ENCODE measurements at regions not wholly inside any gene's neighbourhood (a gene's known extent, or its start where the extent isn't known, plus 50 kb on each side); places are given as distances from the start of the nearest gene placed in this dataset.

DNA sequence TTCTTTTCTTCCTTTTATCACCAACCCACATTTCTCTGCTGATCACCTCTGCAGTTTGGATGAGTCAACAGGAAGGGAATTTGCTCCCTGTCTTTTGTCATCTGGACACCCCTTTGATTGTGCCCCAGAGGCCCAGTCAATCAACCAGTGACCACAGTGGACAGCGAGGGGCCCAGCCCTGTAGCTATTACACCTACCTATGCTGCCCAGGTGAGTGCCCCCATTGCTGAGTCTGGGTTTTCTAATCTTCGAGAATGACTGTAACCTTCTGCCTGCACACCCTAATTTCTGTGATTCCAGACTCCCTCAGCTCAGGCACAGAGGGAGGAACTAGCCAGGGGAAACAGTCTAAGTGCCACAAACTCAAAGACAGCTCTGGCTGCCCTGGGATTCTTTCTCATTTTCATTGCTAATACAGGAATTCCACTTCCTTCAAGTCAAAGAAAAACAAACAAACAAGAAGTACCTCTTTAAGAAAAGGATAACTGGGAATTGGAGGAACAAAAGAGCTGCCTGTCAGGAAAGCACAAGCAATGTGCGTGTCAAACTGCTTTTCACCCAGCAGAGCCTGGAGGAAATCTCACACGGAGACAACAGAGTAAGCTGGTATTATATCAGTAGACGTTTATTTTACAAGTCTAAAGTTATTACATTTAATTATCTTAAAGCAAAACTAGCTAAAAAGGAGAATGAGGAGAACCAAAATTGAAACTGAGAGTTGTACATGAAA lies 311.1 kb downstream of the AJAP1 start:
- no peak for DNase-seq (ENCODE audit: low read depth, low spot score)

- no peak for DNase-seq (ENCODE audit: low read depth, low spot score)
Observed at GRCh38 chr1:4964634-4965345, 310.4 kb downstream of the AJAP1 start.

DNA sequence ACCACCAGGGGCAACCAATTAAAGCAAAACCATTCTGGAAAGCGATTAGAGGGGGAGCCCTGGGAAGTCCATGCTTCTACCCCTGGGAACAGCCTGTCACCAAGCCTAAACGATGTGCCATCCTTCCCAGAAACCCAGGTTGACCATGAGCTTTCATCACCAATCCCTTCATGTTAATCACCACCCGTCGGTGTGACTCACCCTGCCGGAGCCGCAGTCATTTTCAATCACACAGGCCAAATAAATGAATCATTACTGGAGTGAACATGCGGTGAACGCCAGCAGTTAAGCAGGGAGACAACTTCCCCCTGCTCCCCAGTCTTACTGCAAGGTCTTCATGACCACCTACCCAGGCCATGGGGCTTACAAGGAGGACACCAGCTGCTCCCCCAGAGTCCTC lies 308.8 kb downstream of the AJAP1 start:
- DNase-seq (ENCODE audit: low read depth, low spot score) = no peak

DNA sequence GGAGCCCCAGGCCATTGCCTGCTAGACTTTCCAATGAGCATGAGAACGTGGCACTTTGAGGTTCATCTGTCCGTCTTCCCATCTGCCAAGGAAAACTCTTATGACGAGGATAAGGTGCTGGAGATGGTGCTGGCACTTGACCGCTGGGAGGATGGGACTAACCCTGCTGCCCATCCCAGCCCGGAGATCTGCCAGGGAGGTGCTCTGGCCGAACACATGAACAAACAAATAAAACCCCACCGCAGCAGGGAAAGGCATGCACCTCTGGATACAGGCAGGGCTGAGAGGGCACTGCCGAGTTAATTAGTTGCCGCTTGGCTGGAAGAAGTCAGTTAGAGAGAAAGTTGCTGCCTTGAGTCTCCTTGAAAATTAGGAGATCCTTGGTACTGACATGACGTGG lies 308.4 kb downstream of the AJAP1 start:
- DNase-seq (ENCODE audit: low read depth, low spot score) = no peak

- DNase-seq (ENCODE audit: low read depth, low spot score) = no peak
Observed at GRCh38 chr1:4961935-4962645, 307.7 kb downstream of the AJAP1 start.

- DNase-seq (ENCODE audit: low read depth, low spot score) = no peak
Observed at GRCh38 chr1:4960782-4961475, 306.5 kb downstream of the AJAP1 start.

GRCh38 chr1:4960336-4960735 lies 305.9 kb downstream of the AJAP1 start:
- no peak for DNase-seq (ENCODE audit: low read depth, low spot score)

GRCh38 chr1:4959216-4959615 lies 304.8 kb downstream of the AJAP1 start:
- DNase-seq (ENCODE audit: low read depth, low spot score) = no peak

DNA sequence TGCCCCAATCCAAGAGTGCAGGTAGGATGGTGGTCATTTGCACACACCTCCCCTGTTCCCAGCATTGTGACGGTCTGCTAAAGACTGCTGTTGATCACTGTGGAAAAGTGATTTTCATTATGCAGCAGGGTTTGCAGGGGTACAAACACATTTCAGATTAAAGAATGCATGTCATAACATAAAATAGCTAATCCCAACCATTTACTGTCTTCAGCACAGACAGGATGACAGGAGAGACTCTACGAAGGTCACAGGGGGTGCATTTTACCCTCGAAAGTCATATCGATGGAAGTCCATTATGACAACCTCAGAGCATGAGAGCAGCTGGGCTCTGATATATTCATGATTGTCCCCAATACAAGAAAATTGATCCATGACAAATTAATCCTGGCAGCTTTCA lies 302.6 kb downstream of the AJAP1 start:
- DNase-seq (ENCODE audit: low read depth, low spot score) = no peak

DNA sequence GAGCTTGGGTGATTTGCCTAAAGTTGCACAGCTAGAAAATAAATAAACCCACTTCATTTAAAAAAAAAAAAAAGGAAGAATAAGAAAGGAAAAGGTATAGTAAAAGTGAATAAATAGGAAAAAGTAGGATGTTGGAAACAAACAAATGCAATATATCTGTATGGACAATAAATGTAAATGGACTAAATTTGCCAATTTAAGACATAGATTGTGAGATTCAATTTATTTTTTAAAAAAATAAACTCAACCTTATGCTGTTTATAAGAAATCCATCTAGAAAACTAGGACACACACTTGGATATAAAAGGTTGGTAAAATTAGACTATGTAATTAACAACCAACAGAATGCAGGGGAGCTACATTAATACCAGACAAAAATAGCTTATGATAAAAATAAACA lies 300.0 kb downstream of the AJAP1 start:
- DNase-seq (ENCODE audit: low read depth, low spot score) = no peak

DNA sequence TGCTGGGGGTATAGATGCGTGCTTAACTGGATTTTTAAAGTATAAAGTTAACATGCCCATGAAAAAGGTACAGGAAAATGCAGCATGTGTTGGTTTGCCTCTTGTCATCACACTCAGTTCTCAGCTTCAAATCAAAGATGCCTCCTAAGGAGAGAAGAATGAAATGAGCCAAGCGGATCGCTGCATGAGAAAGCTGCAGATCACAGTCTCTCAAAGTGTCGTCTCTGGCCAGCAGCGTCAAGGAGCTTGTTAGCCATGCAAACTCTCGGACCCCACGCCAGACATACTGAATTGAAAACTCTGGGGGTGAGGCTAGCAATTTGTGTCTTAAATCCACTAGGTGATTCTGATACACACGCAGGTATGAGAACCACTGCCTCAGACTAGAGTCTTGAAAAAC lies 297.2 kb downstream of the AJAP1 start:
- DNase-seq (ENCODE audit: low read depth, low spot score) = no peak

GRCh38 chr1:4946343-4946742 lies 291.9 kb downstream of the AJAP1 start:
- no peak for DNase-seq (ENCODE audit: low read depth, low spot score)

DNA sequence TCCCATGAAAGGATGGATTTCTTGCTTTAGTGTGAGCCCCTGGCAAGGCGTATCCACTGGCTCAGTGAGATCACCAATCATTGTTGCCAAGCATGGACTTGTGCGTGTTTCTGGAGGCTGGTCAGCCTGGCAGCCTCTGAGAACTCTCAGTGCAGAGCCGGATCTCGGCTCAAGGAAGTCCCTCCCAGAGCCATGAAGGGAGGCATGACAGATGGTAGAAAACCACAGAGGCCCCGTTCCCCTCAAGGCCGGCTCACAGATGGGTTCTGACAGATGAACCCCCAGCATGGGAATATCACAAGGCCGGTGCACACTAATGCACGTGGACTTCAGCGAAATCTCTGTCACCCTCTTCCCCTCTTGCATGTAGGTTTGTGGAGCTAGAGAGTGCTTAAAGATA lies 290.5 kb downstream of the AJAP1 start:
- DNase-seq (ENCODE audit: low read depth, low spot score) = no peak

DNA sequence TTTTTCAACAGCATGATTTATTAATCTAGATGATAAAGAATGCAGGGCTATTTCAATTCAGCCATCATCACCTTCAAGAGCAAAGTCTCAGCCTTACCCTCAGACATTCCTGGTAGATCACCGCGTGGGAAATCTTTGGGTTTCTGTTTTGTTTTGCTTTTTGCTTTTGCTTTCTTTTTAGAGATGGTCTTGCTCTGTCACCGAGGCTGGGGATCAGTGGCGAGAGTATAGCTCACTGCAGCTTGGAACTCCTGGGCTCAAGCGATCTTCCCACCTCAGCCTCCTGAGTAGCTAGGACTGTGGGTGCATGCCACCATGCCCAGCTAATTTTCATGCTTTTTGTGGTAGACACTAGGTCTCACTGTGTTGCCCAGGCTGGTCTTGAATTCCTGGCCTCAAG lies 289.7 kb downstream of the AJAP1 start:
- DNase-seq (ENCODE audit: low read depth, low spot score) = no peak

DNA sequence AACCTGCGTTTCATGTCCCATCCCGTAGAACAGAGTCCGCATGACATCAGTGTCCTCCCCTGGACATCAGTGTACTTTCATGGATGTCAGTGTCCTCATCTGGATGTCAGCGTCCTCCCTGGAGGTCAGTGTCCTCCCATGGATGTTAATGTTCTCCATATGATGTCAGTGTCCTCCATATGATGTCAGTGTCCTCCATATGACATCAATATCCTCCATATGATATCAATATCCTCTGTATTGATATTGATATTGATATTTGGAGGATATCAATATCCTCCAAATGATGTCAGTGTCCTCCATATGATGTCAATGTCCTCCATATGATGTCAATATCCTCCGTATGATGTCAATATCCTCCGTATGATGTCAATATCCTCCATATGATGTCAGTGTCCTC lies 284.9 kb downstream of the AJAP1 start:
- DNase-seq (ENCODE audit: low read depth, low spot score) = no peak

DNA sequence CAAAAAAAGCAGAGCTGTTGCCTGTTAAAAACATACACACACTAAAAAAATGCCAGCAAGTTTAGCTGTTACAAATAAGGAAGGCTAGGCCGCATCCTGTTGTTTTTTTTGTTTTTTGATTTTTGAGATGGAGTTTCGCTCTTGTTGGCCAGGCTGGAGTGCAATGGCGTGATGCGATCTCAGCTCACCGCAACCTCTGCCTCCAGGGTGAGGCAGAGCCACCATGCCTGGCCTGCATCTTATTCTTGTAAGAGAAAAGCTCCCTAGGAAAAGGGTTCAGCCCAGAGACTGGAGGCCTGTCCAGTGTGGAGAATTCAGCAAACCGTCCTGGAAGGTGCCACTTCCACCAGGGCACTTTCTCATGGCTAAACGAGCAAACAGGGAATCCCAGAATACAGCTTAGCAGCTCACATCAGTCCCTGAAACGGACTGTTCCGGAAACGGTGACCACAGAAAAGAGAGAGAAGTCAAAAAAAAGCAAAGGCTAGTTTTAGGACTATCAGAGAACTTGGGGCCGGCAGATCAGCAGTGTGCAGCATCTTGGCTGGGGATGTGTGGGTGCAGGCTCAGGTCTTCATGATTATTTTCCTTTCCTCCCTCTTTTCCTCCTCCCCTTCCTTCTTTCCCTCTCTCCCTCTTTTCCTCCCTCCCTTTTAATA lies 283.6 kb downstream of the AJAP1 start:
- DNase-seq (ENCODE audit: low read depth, low spot score) = no peak

DNA sequence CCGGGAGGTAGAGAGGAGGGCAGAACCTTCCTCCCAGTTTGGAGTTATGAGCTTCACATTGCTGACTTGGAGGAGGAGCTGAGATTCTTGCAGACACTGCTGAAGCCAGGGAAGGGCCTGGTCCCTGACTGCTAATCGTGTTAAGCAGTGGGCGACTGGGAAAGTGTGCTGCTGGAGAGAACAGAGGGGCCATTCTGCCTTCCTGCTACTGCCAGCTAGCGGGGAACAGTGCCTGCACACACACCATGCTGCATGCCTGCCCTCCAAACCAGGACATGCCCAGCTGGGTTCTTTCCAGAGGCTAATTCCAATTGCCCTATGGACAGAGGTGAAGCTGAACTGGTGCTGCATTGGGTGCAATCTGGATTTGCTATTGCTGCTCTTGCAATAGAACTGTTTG lies 281.4 kb downstream of the AJAP1 start:
- no peak for DNase-seq (ENCODE audit: low read depth, low spot score)

- DNase-seq (ENCODE audit: low read depth, low spot score) = no peak
Observed at GRCh38 chr1:4933232-4933631, 278.8 kb downstream of the AJAP1 start.

GRCh38 chr1:4932311-4933030 lies 278.1 kb downstream of the AJAP1 start:
- no peak for DNase-seq (ENCODE audit: low read depth, low spot score)

- no peak for DNase-seq (ENCODE audit: low read depth, low spot score)
Observed at GRCh38 chr1:4931486-4931885, 277.1 kb downstream of the AJAP1 start.

DNA sequence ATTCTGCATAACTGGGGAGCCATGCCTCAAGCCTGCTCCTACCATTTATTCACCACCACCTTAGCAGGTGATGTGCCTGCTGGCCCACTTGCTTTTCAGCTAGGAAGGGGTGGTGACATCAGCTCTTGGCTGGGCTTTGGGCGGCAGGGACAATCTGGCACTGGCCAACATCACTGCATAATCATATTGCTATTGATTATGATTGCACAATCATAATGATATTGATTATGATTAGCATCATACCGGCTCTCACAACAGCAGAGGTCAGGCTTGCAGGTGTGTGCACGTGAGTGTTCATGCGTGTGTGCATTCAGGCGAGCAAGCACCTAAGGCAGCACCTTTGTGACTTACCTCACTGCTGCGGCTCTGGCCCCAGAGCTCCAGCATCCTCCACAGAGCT lies 273.8 kb downstream of the AJAP1 start:
- DNase-seq (ENCODE audit: low read depth, low spot score) = no peak
